ENCODE measurements at regions not wholly inside any gene's neighbourhood (a gene's known extent, or its start where the extent isn't known, plus 50 kb on each side); places are given as distances from the start of the nearest gene placed in this dataset.

- Histone ChIP-seq H3K4me3 (no peak overlapping the region), H3K4me1 (no peaks in the 10 kb centered on the region), H3K9me3 (no peaks in the 10 kb centered on the region), H3K27me3 (no peaks in the 10 kb centered on the region), H3K36me3 (no peaks in the 10 kb centered on the region), H3K27ac (no peak overlapping the region)
- DNase-seq (no peak), ATAC-seq (ENCODE audit: low FRiP score in 2 of 2) (no peak)
- TF ChIP-seq POLR2AphosphoS5 (IDR thresholded peaks at IDR 0.05) = no peak
- no peak for TF ChIP-seq CTCF (IDR thresholded peaks at IDR 0.05)
- no peak for TF ChIP-seq POLR2A (IDR thresholded peaks at IDR 0.05)
- TF ChIP-seq EP300 (IDR thresholded peaks at IDR 0.05) = no peak
- 83 to 87% methylated on average over 9 to 10 of the region's 10 CpGs for WGBS, 2 donors
Observed at GRCh38 chr5:2391566-2391965, 359.9 kb downstream of the IRX2 start.

GRCh38 chr5:2391021-2391420 lies 360.5 kb downstream of the IRX2 start:
- WGBS, 2 donors = 78 to 84% methylated on average over 9 to 10 of the region's 10 CpGs
- Histone ChIP-seq H3K4me1 (no peaks in the 10 kb centered on the region), H3K9me3 (no peaks in the 10 kb centered on the region), H3K36me3 (no peaks in the 10 kb centered on the region), H3K27me3 (no peaks in the 10 kb centered on the region), H3K4me3 (no peak overlapping the region), H3K27ac (no peak overlapping the region)
- ATAC-seq (ENCODE audit: low FRiP score in 2 of 2) (no peak), DNase-seq (no peak)
- no peak for TF ChIP-seq EP300 (IDR thresholded peaks at IDR 0.05)

GRCh38 chr5:2388571-2388970 lies 362.9 kb downstream of the IRX2 start:
- Histone ChIP-seq H3K9me3 (no peaks in the 10 kb centered on the region), H3K27ac (no peak overlapping the region), H3K27me3 (no peaks in the 10 kb centered on the region), H3K4me1 (no peaks in the 10 kb centered on the region), H3K4me3 (no peak overlapping the region), H3K36me3 (no peaks in the 10 kb centered on the region)
- 71 to 75% methylated on average over 2 of the region's 2 CpGs for WGBS, 2 donors
- TF ChIP-seq POLR2A (IDR thresholded peaks at IDR 0.05) (no peak), CTCF (IDR thresholded peaks at IDR 0.05) (no peak), POLR2AphosphoS5 (IDR thresholded peaks at IDR 0.05) (no peak), EP300 (IDR thresholded peaks at IDR 0.05) (no peak)
- no peak for ATAC-seq (ENCODE audit: low FRiP score in 2 of 2)
- DNase-seq = no peak

- no peaks in the 10 kb centered on the region for H3K9me3 ChIP-seq
- no peaks in the 10 kb centered on the region for H3K27me3 ChIP-seq
- ATAC-seq (ENCODE audit: low FRiP score in 2 of 2) (no peak), DNase-seq (peak in 1 of 2 donors; percentile 73)
- no peaks in the 10 kb centered on the region for H3K4me1 ChIP-seq
- H3K27ac ChIP-seq = peak overlapping the region in 1 of 4 donors; percentile 26
- H3K36me3 ChIP-seq = no peaks in the 10 kb centered on the region
- H3K4me3 ChIP-seq = peak overlapping the region in 1 of 4 donors; percentile 10
- no peak for TF ChIP-seq CTCF (IDR thresholded peaks at IDR 0.05)
- TF ChIP-seq POLR2A (IDR thresholded peaks at IDR 0.05) = no peak
- no peak for TF ChIP-seq POLR2AphosphoS5 (IDR thresholded peaks at IDR 0.05)
- 46 to 61% methylated on average over 20 to 29 of the region's 29 CpGs for WGBS, 2 donors
Observed at GRCh38 chr5:2387634-2388325, 363.7 kb downstream of the IRX2 start.

- H3K27me3 ChIP-seq = no peaks in the 10 kb centered on the region
- no peaks in the 10 kb centered on the region for H3K4me1 ChIP-seq
- H3K4me3 ChIP-seq = peak overlapping the region in 1 of 4 donors; percentile 10
- peak overlapping the region in 1 of 4 donors; percentile 26 for H3K27ac ChIP-seq
- ATAC-seq (ENCODE audit: low FRiP score in 2 of 2) (peak in 1 of 2 donors; percentile 25), DNase-seq (no peak)
- no peaks in the 10 kb centered on the region for H3K9me3 ChIP-seq
- no peaks in the 10 kb centered on the region for H3K36me3 ChIP-seq
- TF ChIP-seq EP300 (IDR thresholded peaks at IDR 0.05) = no peak
- no peak for TF ChIP-seq POLR2A (IDR thresholded peaks at IDR 0.05)
- TF ChIP-seq CTCF (IDR thresholded peaks at IDR 0.05) = no peak
- TF ChIP-seq POLR2AphosphoS5 (IDR thresholded peaks at IDR 0.05) = no peak
- WGBS, 2 donors = 55 to 63% methylated on average over 10 to 11 of the region's 11 CpGs
Observed at GRCh38 chr5:2387250-2387633, 364.2 kb downstream of the IRX2 start.
